ENCODE measurements at regions not wholly inside any gene's neighbourhood (a gene's known extent, or its start where the extent isn't known, plus 50 kb on each side); places are given as distances from the start of the nearest gene placed in this dataset.
A peak's percentile ranks its signal among the peaks of the same experiment; 100 is the strongest.
"Not testable (repeated sequence)": the region's sequence is repeated elsewhere in the genome, so short reads cannot be mapped to it uniquely, and the experiment has no call there.

- H3K9me3 ChIP-seq (ENCODE audit: control insufficient read depth, insufficient read depth, low read length) = no peaks in the 10 kb centered on the region
- H3K36me3 ChIP-seq (ENCODE audit: insufficient read depth, low read length) = no peaks in the 10 kb centered on the region
- H3K4me1 ChIP-seq (ENCODE audit: insufficient read depth, low read length) = no peaks in the 10 kb centered on the region
- no peak overlapping the region for H3K9ac ChIP-seq (ENCODE audit: low read depth, low read length)
These were observed 267.2 kb upstream of the RASGEF1B start for GRCh38 chr4:81738891-81739290.

- Histone ChIP-seq H3K4me1 (ENCODE audit: insufficient read depth, low read length) (no peaks in the 10 kb centered on the region), H3K9me3 (ENCODE audit: control insufficient read depth, insufficient read depth, low read length) (no peaks in the 10 kb centered on the region), H3K36me3 (ENCODE audit: insufficient read depth, low read length) (no peaks in the 10 kb centered on the region), H3K9ac (ENCODE audit: low read depth, low read length) (no peak overlapping the region)
These were observed 266.3 kb upstream of the RASGEF1B start for GRCh38 chr4:81737865-81738559.

GRCh38 chr4:81736324-81736723 lies 264.6 kb upstream of the RASGEF1B start:
- H3K36me3 ChIP-seq (ENCODE audit: insufficient read depth, low read length) = no peaks in the 10 kb centered on the region
- H3K4me1 ChIP-seq (ENCODE audit: insufficient read depth, low read length) = no peaks in the 10 kb centered on the region
- no peak overlapping the region for H3K9ac ChIP-seq (ENCODE audit: low read depth, low read length)
- no peaks in the 10 kb centered on the region for H3K9me3 ChIP-seq (ENCODE audit: control insufficient read depth, insufficient read depth, low read length)

GRCh38 chr4:81732980-81733379 lies 261.3 kb upstream of the RASGEF1B start:
- Histone ChIP-seq H3K4me1 (ENCODE audit: insufficient read depth, low read length) (no peaks in the 10 kb centered on the region), H3K36me3 (ENCODE audit: insufficient read depth, low read length) (no peaks in the 10 kb centered on the region), H3K9ac (ENCODE audit: low read depth, low read length) (no peak overlapping the region), H3K9me3 (ENCODE audit: control insufficient read depth, insufficient read depth, low read length) (no peaks in the 10 kb centered on the region)

- no peaks in the 10 kb centered on the region for H3K36me3 ChIP-seq (ENCODE audit: insufficient read depth, low read length)
- H3K4me1 ChIP-seq (ENCODE audit: insufficient read depth, low read length) = no peaks in the 10 kb centered on the region
- H3K9me3 ChIP-seq (ENCODE audit: control insufficient read depth, insufficient read depth, low read length) = no peaks in the 10 kb centered on the region
- H3K9ac ChIP-seq (ENCODE audit: low read depth, low read length) = no peak overlapping the region
These were observed 253.2 kb upstream of the RASGEF1B start for GRCh38 chr4:81724925-81725329.

- Histone ChIP-seq H3K9ac (ENCODE audit: low read depth, low read length) (no peak overlapping the region), H3K9me3 (ENCODE audit: control insufficient read depth, insufficient read depth, low read length) (no peaks in the 10 kb centered on the region), H3K4me1 (ENCODE audit: insufficient read depth, low read length) (no peaks in the 10 kb centered on the region), H3K36me3 (ENCODE audit: insufficient read depth, low read length) (no peaks in the 10 kb centered on the region)
These were observed 252.3 kb upstream of the RASGEF1B start for GRCh38 chr4:81723927-81724587.

- no peaks in the 10 kb centered on the region for H3K9me3 ChIP-seq (ENCODE audit: control insufficient read depth, insufficient read depth, low read length)
- no peaks in the 10 kb centered on the region for H3K36me3 ChIP-seq (ENCODE audit: insufficient read depth, low read length)
- no peak overlapping the region for H3K9ac ChIP-seq (ENCODE audit: low read depth, low read length)
- no peaks in the 10 kb centered on the region for H3K4me1 ChIP-seq (ENCODE audit: insufficient read depth, low read length)
These were observed 251.5 kb upstream of the RASGEF1B start for GRCh38 chr4:81723019-81723884.

GRCh38 chr4:81722290-81722851 lies 250.7 kb upstream of the RASGEF1B start:
- no peaks in the 10 kb centered on the region for H3K9me3 ChIP-seq (ENCODE audit: control insufficient read depth, insufficient read depth, low read length)
- no peaks in the 10 kb centered on the region for H3K4me1 ChIP-seq (ENCODE audit: insufficient read depth, low read length)
- H3K9ac ChIP-seq (ENCODE audit: low read depth, low read length) = no peak overlapping the region
- no peaks in the 10 kb centered on the region for H3K36me3 ChIP-seq (ENCODE audit: insufficient read depth, low read length)

- Histone ChIP-seq H3K4me1 (ENCODE audit: insufficient read depth, low read length) (0 out of 2 replicates have a peak, but pooled peaks cover 4% of the 10 kb centered on the region), H3K36me3 (ENCODE audit: insufficient read depth, low read length) (no peaks in the 10 kb centered on the region), H3K9me3 (ENCODE audit: control insufficient read depth, insufficient read depth, low read length) (no peaks in the 10 kb centered on the region), H3K9ac (ENCODE audit: low read depth, low read length) (no peak overlapping the region)
These were observed 244.1 kb upstream of the RASGEF1B start for GRCh38 chr4:81715757-81716156.

GRCh38 chr4:81715357-81715756 lies 243.7 kb upstream of the RASGEF1B start:
- H3K9me3 ChIP-seq (ENCODE audit: control insufficient read depth, insufficient read depth, low read length); H3K36me3 ChIP-seq (ENCODE audit: insufficient read depth, low read length); H3K4me1 ChIP-seq (ENCODE audit: insufficient read depth, low read length): not testable (repeated sequence)
- H3K9ac ChIP-seq (ENCODE audit: low read depth, low read length) = peak overlapping the region; percentile 21; the same call in 1 of the 2 replicates

- Histone ChIP-seq H3K9me3 (ENCODE audit: control insufficient read depth, insufficient read depth, low read length) (no peaks in the 10 kb centered on the region), H3K4me1 (ENCODE audit: insufficient read depth, low read length) (0 out of 2 replicates have a peak, but pooled peaks cover 4% of the 10 kb centered on the region), H3K36me3 (ENCODE audit: insufficient read depth, low read length) (no peaks in the 10 kb centered on the region), H3K9ac (ENCODE audit: low read depth, low read length) (no peak overlapping the region)
These were observed 242.6 kb upstream of the RASGEF1B start for GRCh38 chr4:81714291-81714690.

GRCh38 chr4:81712714-81713113 lies 241.0 kb upstream of the RASGEF1B start:
- H3K4me1 ChIP-seq (ENCODE audit: insufficient read depth, low read length) = 0 out of 2 replicates have a peak, but pooled peaks cover 4% of the 10 kb centered on the region
- H3K9me3 ChIP-seq (ENCODE audit: control insufficient read depth, insufficient read depth, low read length) = no peaks in the 10 kb centered on the region
- no peak overlapping the region for H3K9ac ChIP-seq (ENCODE audit: low read depth, low read length)
- no peaks in the 10 kb centered on the region for H3K36me3 ChIP-seq (ENCODE audit: insufficient read depth, low read length)

- Histone ChIP-seq H3K9me3 (ENCODE audit: control insufficient read depth, insufficient read depth, low read length) (no peaks in the 10 kb centered on the region), H3K4me1 (ENCODE audit: insufficient read depth, low read length) (no peaks in the 10 kb centered on the region), H3K36me3 (ENCODE audit: insufficient read depth, low read length) (no peaks in the 10 kb centered on the region), H3K9ac (ENCODE audit: low read depth, low read length) (no peak overlapping the region)
These were observed 232.8 kb upstream of the RASGEF1B start for GRCh38 chr4:81704461-81704860.

GRCh38 chr4:81700189-81700588 lies 228.5 kb upstream of the RASGEF1B start:
- Histone ChIP-seq H3K4me1 (ENCODE audit: insufficient read depth, low read length) (no peaks in the 10 kb centered on the region), H3K36me3 (ENCODE audit: insufficient read depth, low read length) (no peaks in the 10 kb centered on the region), H3K9ac (ENCODE audit: low read depth, low read length) (no peak overlapping the region), H3K9me3 (ENCODE audit: control insufficient read depth, insufficient read depth, low read length) (no peaks in the 10 kb centered on the region)
